Stimulated activated naive CD4-positive, alpha-beta T cell treated with Interleukin-2 at 50 U/mL for 16 hours (primary cell): ENCODE measurements at regions not wholly inside any gene's neighbourhood (a gene's known extent, or its start where the extent isn't known, plus 50 kb on each side); places are given as distances from the start of the nearest gene placed in this dataset.
"Not testable (repeated sequence)": the region's sequence is repeated elsewhere in the genome, so short reads cannot be mapped to it uniquely, and the experiment has no call there.

Source experiments
- DNase-seq: peaks from one replicate; lab custom pipeline; 2025; lab: John Stamatoyannopoulos, UW

DNA sequence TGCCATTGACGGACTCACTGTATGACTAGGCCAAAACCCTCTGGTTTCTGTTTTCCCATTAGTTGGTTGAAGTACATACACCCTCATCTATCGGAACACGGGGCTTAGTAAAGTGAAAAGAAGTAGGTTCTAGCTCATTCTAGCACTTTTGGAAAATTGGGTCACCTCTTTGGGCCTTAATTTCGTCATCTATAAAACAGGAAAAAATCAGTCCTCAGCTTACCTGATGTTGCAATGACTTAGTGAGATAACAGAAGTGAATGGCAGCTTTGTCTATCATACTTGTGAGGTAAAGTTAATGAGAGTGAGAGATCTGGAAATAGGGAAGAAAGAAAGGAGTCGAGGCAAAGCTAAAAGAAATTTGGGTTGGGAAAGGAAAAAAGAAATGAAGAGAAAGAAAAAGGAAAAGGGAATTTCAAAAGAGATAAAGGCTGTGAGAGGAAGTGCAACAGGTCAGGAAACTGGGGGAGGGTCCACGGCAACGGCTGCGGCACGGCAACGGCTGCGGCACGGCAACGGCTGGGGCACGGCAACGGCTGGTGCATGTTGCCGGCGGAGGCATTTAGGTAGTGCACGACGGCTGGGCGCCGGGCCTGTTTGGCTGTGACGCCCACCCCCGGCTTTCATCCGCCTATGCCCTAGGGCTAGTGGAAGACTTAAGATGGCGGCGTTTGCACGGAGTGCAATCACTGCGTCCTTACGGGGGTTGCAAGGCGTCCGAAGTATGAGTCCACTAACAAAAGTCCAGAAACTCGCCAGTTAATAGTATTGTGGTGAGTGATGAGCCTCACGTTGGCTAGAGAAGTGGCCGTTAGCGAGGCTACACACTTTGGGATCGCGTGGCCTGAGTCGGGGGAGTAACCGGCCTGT lies 91.4 kb upstream of the XIST start:
- DNase-seq = peak; percentile 81

DNA sequence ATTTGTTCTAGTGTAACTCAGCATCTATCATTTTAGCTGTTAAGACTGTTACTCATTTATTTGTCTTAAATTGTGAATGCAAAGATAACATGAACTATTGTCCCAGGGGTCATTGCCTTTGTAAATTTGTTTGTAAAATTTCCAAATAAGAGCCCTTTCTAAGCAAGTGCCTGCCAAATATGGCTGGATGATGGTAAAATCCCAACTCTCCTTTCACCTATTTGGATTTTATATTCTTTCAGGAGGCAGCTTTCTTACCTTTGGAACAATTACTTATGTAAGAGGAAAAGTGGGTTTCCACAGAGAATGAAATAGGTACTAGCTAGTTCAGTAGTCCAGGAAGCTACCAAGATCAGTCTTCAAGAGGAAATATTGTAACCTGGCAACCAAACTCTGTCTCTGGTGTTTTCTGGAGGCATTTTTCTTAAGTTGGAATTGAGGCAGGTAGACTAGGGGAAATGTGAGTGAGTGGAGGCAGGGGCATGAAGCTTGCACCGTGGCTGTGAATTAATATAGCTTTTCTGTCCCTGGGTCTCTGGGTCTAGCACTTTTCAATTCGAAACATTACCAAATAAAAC lies 88.5 kb upstream of the XIST start:
- no peak for DNase-seq

DNA sequence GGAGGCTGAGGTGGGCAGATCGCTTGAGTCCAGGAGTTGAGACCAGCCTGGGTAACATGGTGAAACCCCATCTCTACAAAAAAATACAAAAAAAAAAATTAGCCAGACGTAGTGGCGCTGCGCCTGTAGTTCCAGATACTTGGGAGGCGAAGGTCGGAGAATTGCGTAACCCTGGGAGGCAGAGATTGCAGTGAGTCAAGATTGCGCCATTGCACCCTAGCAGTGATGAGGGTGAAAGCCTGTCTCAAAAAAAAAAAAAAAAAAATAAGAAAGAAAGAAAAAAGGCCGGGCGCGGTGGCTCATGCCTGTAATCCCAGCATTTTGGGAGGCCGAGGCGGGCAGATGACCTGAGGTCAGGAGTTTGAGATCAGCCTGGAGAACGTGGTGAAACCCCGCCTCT lies 85.3 kb upstream of the XIST start:
- not testable (repeated sequence) for DNase-seq

DNA sequence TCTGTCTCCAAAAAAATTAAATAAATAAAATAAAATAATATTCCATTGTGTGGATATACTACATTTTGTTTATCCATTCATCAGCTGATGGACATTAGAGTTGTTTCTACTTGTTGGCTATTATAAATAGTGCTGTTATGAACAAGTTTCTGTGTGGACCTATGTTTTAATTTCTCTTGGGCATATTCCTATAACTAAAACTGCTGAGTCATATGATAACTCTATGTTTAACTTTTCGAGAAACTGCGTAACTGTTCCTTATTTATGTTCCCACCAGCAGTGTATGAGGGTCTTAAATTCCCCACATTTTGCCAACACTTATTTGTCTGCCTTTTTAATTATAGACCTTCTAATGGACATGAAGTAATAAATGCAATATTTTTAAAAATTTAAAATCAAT lies 80.0 kb upstream of the XIST start:
- DNase-seq = no peak

DNA sequence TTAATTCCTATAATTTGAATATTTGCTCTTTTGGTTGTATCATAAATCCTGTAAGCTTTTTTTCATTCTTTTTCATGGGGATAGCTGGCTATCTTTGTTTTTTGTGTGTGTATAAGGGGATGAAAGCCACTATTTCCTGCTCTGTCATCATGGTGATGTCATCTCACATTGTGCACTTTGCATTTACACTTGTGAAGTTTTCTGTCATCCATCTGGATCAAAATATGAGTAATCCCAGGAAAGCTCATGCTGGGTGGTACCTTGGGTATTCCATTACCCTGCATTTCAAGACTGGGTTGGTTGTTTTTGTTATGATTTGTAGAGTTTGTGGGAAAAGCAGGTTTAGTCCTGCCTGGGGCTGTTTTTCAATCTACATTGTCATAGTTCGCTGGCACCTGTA lies 77.8 kb upstream of the XIST start:
- DNase-seq = no peak

DNA sequence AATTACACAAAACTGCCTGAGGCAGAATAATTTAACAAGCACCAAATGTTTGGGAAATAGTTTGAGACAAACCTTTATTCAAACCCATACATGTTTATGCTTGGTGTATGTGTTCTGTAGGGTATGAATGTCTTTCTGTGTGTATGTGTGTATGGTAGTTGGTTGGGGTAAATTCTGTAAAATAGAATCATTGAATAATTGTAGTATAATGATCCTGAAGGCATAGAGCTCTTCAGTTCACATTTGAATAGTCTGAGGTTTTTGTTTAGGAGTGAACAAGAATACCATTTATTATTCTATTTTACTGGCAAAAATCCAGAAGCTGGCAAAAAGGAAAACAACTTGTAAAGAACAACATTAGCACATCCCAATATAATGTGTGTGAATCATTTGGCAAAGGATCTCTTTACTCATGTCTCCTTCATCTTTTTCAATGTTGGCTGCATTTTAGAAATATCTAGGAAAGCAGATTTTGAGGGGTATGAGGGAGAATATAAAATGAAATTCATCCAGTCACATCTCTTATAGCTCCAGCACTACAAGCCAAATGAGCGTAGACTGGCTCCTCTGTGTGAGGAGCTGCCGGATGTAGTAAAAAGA lies 70.4 kb upstream of the XIST start:
- DNase-seq = no peak

DNA sequence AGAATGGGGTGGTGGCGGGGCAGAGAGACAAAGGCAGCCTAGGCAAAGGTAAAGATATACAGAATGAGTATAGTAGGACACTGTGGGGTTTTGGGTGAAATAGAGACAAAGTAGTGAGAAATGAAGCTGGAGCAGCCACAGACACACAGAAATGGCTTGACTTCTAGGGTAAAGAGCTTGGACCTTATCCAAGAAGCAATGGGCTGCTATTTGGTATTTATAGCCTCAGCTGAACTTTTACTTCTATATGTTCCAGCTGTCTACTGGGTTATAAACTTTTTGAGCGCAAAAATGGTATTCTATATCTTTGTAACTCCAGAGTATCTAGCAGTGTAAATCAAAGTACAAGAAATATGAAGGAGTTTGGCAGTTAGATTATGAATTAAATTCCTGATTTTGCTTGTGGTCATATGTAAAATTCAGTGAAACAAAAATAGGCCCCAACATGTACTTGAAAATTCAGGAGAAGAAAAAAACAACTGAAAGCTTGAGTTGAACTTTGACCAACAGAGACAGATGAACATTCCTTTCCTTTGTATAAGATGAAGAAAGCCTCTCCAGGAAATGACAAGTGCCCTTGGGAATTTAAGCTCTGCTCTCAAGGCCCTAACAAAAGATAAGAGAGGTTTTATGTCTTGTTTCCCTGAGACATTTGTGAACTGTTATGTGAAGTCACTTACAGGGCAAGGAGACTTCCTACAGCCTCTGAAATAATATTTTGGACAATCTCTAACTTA lies 64.6 kb upstream of the XIST start:
- no peak for DNase-seq

GRCh38 chrX:73916489-73916888 lies 64.0 kb upstream of the XIST start:
- no peak for DNase-seq

DNA sequence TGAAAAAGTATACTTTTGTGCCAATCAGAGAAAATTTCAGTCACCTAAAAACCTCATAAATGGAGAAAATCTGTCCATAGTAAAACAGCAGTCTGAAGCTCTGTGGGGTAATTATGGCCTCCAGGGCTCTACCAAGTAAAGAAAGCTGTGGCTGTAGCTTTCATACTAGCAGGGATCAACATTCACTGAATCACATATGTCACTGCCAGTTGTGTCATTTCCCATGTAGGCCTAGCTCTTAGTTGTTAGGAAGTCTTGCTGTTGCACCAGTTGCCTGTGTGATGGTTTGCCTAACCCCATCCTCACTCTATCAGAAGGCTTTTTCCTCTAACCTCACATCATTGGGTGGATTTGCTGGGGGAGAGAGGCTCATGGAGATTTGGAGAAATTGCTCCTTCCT lies 62.3 kb upstream of the XIST start:
- not testable (repeated sequence) for DNase-seq

DNA sequence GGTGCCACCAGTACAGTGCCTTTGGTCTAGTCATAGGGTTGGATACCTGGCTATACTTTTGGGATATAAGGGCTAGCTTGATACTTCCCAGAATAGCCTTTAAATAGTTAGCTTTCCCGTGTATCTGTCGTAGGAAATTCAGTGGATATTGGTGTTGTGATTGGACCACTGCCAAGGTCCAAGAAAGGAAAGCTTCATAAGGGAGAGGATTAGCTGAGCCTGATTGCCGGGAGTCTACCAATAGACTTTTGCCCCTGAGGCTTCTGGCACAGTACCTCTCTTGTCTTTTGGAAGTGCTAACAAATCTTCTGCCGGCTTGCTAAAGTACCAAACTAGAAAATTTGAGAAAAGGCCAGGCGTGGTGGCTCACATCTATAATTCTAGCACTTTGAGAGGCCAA lies 61.1 kb upstream of the XIST start:
- no peak for DNase-seq

DNA sequence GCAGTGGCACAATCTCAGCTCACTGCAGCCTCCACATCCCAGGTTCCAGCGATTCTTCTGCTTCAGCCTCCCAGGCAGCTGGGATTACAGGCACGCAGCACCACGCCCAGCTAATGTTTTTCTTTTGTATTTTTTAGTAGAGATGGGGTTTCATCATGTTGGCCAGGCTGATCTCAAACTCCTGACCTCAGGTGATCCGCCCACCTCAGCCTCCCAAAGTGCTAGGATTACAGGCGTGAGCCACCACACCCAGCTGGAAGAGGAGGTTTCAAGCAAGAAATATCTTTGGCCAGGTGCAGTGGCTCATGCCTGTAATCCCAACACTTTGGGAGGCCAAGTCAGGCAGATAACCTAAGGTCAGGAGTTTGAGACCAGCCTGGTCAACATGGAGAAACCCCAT lies 59.4 kb upstream of the XIST start:
- DNase-seq = not testable (repeated sequence)

DNA sequence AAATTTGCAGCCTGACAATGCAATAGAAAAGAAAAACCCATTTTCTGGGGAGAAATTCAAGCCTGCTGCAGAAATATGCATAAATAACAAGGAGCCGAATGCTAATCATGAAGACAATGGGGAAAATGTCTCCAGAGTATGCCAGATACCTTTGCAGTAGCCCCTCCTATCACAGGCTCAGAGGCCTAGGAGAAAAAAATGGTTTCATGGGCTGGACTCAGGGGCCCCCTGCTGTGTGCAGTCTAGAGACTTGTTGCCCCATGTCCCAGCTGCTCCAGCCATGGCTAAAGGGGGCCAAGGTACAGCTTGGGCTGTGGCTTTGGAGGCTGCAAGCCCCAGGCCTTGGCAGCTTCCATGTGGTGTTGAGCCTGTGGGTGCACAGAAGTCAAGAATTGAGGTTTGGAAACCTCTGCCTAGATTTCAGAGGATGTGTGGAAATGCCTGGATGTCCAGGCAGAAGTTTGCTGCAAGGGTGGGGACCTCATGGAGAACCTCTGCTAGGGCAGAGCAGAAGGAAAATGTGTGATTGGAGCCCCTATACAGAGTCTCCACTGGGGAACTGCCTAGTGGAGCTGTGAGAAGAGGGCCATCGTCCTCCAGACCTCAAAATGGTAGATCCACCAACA lies 53.3 kb upstream of the XIST start:
- not testable (repeated sequence) for DNase-seq

DNA sequence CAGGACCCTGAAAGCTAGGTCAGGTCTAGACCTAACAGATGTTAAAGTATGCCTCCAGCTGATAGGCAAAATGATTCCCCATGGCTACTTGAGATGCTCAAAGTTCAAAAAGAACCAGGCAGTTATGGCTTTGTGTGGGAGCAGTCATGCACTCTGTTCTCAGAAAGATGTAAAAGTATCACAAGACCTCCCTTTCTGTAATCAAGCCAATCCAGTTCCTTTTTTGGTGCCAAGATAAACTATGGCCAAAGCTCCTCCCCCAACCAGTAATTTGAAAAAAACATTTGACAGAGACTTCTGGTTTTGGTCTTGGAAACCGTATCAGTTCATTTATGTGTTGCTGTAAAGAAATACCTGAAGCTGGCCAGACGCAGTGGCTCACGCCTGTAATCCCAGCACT lies 51.4 kb upstream of the XIST start:
- DNase-seq = no peak
